D721Med (cell line): ENCODE measurements at regions not wholly inside any gene's neighbourhood (a gene's known extent, or its start where the extent isn't known, plus 50 kb on each side); places are given as distances from the start of the nearest gene placed in this dataset.

Experiments
- DNase-seq: peaks from one replicate; pipeline ENCODE4 v3.0.0; 2011; ENCODE audit warnings: low spot score; ENCODE audit not compliant: insufficient read length
- FAIRE-seq: peaks from 2 replicates; lab custom pipeline; 2011; peaks lifted over from hg19 to GRCh38; lab: Jason Lieb, UNC
- TF ChIP-seq, protein P1 (sequence below): IDR thresholded peaks from 2 replicates; pipeline ENCODE4 v1.5.1; 2012; ENCODE audit warnings: mild to moderate bottlenecking, control low read depth; ENCODE audit not compliant: insufficient read depth; ENCODE audit errors: missing control alignments

DNA sequence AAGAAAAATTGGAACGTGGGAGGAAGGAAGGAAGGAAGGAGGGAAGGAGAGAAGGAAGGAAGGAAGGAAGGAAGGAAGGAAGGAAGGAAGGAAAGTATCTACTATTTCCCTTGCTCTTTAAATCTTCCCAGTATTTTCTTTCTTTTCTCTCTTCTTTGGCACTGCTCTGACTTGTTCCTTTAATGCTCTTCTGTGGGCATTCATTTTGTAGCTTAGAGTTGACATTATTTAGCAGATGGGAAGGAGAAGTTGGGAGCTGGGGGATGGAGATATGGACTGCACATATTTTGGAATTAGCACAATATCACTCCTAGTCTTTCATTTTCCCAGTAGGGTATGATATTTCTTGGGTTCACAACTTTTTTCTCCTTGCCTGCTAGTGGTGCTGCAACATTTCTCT is 152.2 kb downstream of the TFAP2B start:
- DNase-seq (no peak), FAIRE-seq (no peak)
- TF ChIP-seq, protein P1, sequence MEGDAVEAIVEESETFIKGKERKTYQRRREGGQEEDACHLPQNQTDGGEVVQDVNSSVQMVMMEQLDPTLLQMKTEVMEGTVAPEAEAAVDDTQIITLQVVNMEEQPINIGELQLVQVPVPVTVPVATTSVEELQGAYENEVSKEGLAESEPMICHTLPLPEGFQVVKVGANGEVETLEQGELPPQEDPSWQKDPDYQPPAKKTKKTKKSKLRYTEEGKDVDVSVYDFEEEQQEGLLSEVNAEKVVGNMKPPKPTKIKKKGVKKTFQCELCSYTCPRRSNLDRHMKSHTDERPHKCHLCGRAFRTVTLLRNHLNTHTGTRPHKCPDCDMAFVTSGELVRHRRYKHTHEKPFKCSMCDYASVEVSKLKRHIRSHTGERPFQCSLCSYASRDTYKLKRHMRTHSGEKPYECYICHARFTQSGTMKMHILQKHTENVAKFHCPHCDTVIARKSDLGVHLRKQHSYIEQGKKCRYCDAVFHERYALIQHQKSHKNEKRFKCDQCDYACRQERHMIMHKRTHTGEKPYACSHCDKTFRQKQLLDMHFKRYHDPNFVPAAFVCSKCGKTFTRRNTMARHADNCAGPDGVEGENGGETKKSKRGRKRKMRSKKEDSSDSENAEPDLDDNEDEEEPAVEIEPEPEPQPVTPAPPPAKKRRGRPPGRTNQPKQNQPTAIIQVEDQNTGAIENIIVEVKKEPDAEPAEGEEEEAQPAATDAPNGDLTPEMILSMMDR, result no peak

GRCh38 chr6:50973464-50973863 is 154.8 kb downstream of the TFAP2B start:
- DNase-seq, result no peak

GRCh38 chr6:50974319-50974718 is 155.6 kb downstream of the TFAP2B start:
- TF ChIP-seq, protein P1, result no peak
- FAIRE-seq, result no peak
- no peak for DNase-seq

More at GRCh38 chr6:50973464-50973863, 154.8 kb downstream of the TFAP2B start:
- FAIRE-seq, result no peak
- TF ChIP-seq, protein P1, result no peak

DNA sequence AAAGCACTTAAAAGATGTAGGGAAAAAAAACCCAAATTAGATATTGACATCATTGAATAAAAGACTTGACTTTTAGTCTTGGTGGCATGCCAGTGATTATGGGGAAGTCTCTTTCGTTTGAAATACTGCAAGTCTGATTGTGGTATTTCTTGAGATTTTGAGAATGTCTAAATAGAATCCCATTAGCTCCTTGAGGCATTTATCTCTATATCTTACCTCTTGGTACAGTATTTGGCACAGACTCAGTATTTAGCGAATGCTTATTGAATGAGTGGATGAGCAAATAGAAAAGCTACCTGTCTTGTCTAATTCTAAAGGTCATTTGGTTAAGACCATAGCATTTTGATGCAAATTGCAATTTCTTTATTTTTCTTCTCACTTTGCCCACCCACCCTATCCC is 156.5 kb downstream of the TFAP2B start:
- DNase-seq (no peak), FAIRE-seq (no peak)
- TF ChIP-seq, protein P1, result no peak

DNA sequence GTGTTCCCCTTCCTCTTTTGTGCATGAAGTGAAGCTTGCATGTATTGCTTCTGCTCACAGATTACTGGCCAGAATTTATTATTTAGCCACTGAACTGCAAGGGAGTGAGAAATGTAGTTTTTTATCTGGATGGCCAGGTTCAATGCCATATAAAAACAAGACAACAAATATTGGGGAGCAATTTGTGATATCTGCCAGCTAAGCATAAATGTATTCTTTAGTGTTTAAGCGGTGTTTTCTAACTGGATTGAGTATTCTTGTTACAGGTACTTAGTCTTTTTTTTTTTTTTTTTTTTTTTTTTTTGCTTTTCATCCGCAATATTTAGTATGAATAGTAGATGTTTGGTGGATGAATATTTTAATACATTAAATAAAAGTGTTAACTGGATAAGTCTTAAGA is 158.2 kb downstream of the TFAP2B start:
- FAIRE-seq (no peak), DNase-seq (no peak)
- TF ChIP-seq, protein P1, result no peak

GRCh38 chr6:50977796-50978195 is 159.1 kb downstream of the TFAP2B start:
- no peak for FAIRE-seq
- TF ChIP-seq, protein P1, result no peak
- no peak for DNase-seq

DNA sequence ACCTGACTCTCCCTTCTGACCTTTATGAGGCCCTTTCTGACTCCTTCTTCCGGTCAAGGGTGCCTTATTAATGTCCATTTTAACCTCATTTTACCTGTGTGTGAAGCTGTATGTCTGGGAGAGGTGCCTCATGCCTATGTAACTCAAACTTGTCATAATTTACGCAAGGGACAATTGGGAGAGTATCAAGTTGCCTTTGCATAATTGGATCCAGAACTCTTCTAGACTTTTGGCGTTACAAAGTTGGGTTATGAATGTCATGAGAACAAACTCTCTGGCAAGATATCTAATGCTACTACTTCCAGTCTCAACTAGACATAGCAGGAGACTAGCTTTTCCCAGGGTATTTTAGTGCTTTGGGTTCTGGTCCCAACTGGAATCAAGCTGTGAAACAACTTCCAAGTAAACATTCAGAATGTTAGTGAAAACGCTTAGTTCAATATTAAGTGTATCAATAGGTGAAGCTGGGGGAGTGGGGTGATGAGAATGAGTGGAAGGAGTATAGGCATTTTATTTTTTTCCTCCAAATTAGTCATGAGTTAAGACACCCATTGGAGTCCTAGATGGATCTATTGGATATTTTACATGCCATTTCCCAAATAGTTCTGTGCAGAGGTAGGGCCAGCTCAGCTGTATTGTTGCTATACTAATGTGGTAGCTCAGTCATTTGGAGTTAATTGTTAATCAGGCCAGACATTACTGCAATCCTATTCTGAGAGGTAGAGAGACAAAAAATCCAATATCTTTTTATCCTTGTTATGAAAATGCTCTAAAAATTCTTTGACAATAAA is 159.9 kb downstream of the TFAP2B start:
- no peak for DNase-seq
- no peak for FAIRE-seq
- TF ChIP-seq, protein P1, result no peak
